ENCODE measurements at regions not wholly inside any gene's neighbourhood (a gene's known extent, or its start where the extent isn't known, plus 50 kb on each side); places are given as distances from the start of the nearest gene placed in this dataset.

- Histone ChIP-seq H3K36me3 (ENCODE audit: control insufficient read depth, insufficient read depth, low read length) (no peaks in the 10 kb centered on the region), H3K27ac (ENCODE audit: low read length) (no peak overlapping the region)
- WGBS (ENCODE audit: insufficient coverage, insufficient read length) = no CpG with 5 or more reads among the region's 4 CpGs
Measured at GRCh38 chrX:45363596-45363995, 162.9 kb upstream of the DIPK2B start.

DNA sequence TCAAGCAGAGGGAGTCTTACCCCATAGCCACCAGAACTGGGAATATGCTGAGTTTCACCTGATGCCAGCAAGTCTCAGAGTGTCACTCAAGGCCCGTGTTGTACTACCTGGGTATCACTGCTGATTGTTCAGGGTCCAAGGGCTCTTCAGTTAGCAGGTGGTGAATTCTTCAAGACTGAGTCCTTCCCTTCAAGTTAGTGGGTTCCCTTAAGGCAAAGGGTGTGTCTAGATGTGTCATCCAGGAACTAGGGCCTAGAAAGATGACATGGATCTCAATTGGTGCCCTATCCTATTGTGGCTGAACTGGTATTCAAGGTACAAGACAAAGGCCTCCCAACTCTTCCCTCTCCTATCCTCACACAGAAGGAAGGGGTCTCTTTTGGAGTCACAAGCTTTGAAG, 159.9 kb upstream of the DIPK2B start:
- H3K27ac ChIP-seq (ENCODE audit: low read length) = no peak overlapping the region
- no peak for DNase-seq (ENCODE audit: low read depth, low spot score)
- no peak overlapping the region for H3K4me3 ChIP-seq (ENCODE audit: low read length)
- no CpG with 5 or more reads among the region's 1 CpG for WGBS (ENCODE audit: insufficient coverage, insufficient read length)
- no peaks in the 10 kb centered on the region for H3K9me3 ChIP-seq (ENCODE audit: control insufficient read depth, insufficient read depth, low read length)
- no peaks in the 10 kb centered on the region for H3K27me3 ChIP-seq (ENCODE audit: control insufficient read depth, insufficient read depth, low read length)
- H3K4me1 ChIP-seq (ENCODE audit: control insufficient read depth, insufficient read depth, low read length) = no peaks in the 10 kb centered on the region
- no peaks in the 10 kb centered on the region for H3K36me3 ChIP-seq (ENCODE audit: control insufficient read depth, insufficient read depth, low read length)

More at GRCh38 chrX:45363596-45363995, 162.9 kb upstream of the DIPK2B start:
- no peak overlapping the region for H3K4me3 ChIP-seq (ENCODE audit: low read length)
- H3K27me3 ChIP-seq (ENCODE audit: control insufficient read depth, insufficient read depth, low read length) = no peaks in the 10 kb centered on the region
- H3K4me1 ChIP-seq (ENCODE audit: control insufficient read depth, insufficient read depth, low read length) = no peaks in the 10 kb centered on the region
- H3K9me3 ChIP-seq (ENCODE audit: control insufficient read depth, insufficient read depth, low read length) = no peaks in the 10 kb centered on the region; the same call in 1 of the 2 replicates
- no peak for DNase-seq (ENCODE audit: low read depth, low spot score)

DNA sequence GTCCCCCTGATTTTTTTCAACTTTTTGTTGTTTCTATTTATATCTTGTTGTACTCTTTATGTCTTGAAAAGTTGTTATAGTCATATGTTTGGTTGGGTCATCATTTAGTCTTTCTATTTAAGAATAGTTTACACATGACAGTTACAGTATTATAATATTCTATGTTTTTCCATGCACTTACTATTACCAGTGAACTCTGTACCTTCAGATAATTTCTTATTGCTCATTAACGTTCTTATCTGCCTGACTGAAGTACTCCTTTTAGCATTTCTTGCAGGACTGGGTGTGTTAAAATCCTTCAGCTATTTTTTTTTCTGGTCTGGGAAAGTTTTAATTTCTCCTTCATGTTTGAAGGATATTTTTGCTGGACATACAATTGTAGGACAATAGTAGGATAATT, 157.7 kb upstream of the DIPK2B start:
- DNase-seq (ENCODE audit: low read depth, low spot score) = no peak
- whole genome bisulfite sequencing (ENCODE audit: insufficient coverage, insufficient read length) = no CpG with 5 or more reads among the region's 1 CpG
- no peak overlapping the region for H3K27ac ChIP-seq (ENCODE audit: low read length)
- H3K4me3 ChIP-seq (ENCODE audit: low read length) = no peak overlapping the region
- H3K9me3 ChIP-seq (ENCODE audit: control insufficient read depth, insufficient read depth, low read length) = no peaks in the 10 kb centered on the region
- no peaks in the 10 kb centered on the region for H3K27me3 ChIP-seq (ENCODE audit: control insufficient read depth, insufficient read depth, low read length)
- no peaks in the 10 kb centered on the region for H3K36me3 ChIP-seq (ENCODE audit: control insufficient read depth, insufficient read depth, low read length)
- H3K4me1 ChIP-seq (ENCODE audit: control insufficient read depth, insufficient read depth, low read length) = no peaks in the 10 kb centered on the region

DNA sequence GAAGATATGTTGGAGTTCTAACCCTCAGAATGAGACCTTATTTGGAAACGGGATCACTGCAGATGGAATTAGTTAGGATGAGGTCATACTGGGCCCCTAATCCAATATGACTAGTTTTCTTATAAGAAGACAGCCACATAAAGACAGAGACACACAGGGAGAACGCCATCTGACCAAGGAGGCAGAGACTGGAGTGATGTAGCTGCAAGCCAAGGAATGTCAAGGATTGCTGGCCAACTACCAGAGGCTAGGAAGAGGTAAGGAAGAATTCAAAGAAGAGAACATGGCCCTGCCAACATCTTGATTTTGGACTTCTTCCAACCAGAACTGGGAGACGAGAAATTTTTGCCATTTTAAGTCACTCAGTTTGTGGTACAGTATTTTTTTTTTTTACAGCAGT, 152.8 kb upstream of the DIPK2B start:
- no peaks in the 10 kb centered on the region for H3K9me3 ChIP-seq (ENCODE audit: control insufficient read depth, insufficient read depth, low read length)
- no peak overlapping the region for H3K27ac ChIP-seq (ENCODE audit: low read length)
- no peak for DNase-seq (ENCODE audit: low read depth, low spot score)
- no CpG with 5 or more reads among the region's 3 CpGs for WGBS (ENCODE audit: insufficient coverage, insufficient read length)
- H3K27me3 ChIP-seq (ENCODE audit: control insufficient read depth, insufficient read depth, low read length) = no peaks in the 10 kb centered on the region
- H3K4me1 ChIP-seq (ENCODE audit: control insufficient read depth, insufficient read depth, low read length) = no peaks in the 10 kb centered on the region
- no peak overlapping the region for H3K4me3 ChIP-seq (ENCODE audit: low read length)
- H3K36me3 ChIP-seq (ENCODE audit: control insufficient read depth, insufficient read depth, low read length) = no peaks in the 10 kb centered on the region

DNA sequence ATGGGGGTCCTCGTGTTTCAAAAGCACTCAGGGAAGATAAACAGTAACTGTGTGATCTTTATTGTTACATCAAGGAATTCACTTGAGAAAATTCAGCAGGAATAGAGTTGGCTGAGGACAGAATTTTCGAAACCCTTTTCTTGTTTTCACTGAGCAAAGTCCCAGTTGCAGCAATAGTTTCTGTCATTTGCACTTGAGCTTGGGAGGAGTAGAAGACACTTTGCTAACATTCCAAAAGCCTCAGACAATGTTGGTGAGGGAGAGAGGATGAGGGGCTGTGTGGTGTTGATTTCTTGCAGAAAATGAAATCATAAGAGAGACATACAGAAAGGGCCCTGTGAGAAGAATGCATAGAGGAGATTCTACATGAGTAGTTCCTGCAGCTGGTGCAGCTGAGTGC, 151.9 kb upstream of the DIPK2B start:
- no peaks in the 10 kb centered on the region for H3K36me3 ChIP-seq (ENCODE audit: control insufficient read depth, insufficient read depth, low read length)
- WGBS (ENCODE audit: insufficient coverage, insufficient read length) = no CpG with 5 or more reads among the region's 2 CpGs
- DNase-seq (ENCODE audit: low read depth, low spot score) = no peak
- no peak overlapping the region for H3K27ac ChIP-seq (ENCODE audit: low read length)
- no peak overlapping the region for H3K4me3 ChIP-seq (ENCODE audit: low read length)
- no peaks in the 10 kb centered on the region for H3K27me3 ChIP-seq (ENCODE audit: control insufficient read depth, insufficient read depth, low read length)
- H3K4me1 ChIP-seq (ENCODE audit: control insufficient read depth, insufficient read depth, low read length) = no peaks in the 10 kb centered on the region
- H3K9me3 ChIP-seq (ENCODE audit: control insufficient read depth, insufficient read depth, low read length) = no peaks in the 10 kb centered on the region

DNA sequence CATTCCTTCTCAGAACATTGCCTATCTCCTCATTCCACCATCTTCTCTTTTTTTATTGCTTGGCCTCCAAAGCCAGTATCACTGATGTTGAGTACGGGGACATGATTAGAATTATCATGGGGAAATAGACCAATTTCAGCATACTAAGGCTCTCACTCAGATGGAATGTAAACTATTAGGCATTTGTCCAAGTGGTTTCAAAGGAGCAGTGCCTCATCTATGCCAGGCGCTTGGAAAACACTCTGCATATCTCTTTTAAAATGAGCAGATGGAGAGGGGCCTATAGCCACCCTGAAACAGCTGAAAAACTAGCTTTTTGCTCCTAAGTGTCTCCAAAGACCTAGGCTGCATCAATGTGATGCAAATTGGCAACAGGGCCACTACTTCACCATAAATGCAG, 150.8 kb upstream of the DIPK2B start:
- Histone ChIP-seq H3K27me3 (ENCODE audit: control insufficient read depth, insufficient read depth, low read length) (no peaks in the 10 kb centered on the region), H3K4me3 (ENCODE audit: low read length) (no peak overlapping the region), H3K4me1 (ENCODE audit: control insufficient read depth, insufficient read depth, low read length) (no peaks in the 10 kb centered on the region), H3K36me3 (ENCODE audit: control insufficient read depth, insufficient read depth, low read length) (no peaks in the 10 kb centered on the region), H3K9me3 (ENCODE audit: control insufficient read depth, insufficient read depth, low read length) (no peaks in the 10 kb centered on the region), H3K27ac (ENCODE audit: low read length) (no peak overlapping the region)
- no CpG with 5 or more reads among the region's 2 CpGs for WGBS (ENCODE audit: insufficient coverage, insufficient read length)
- DNase-seq (ENCODE audit: low read depth, low spot score) = no peak

DNA sequence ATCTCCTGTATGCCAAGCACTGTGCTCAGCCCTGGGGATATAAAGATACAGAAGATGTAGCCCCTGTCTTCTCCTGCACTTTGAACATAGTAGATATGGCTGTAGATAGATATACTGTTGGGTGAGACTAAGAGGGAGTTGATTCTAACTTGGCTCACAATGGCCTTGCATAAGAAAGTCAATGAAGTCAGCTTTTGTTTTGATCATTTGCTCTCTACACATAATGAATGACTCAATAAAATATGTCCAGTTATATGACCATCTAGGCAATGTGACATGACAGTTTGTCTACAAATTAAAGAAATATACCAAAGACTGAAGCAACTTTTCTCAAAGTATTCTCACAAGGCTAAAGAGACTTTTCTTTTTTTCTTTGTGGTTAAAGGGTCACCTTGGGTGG, 147.6 kb upstream of the DIPK2B start:
- H3K9me3 ChIP-seq (ENCODE audit: control insufficient read depth, insufficient read depth, low read length) = no peaks in the 10 kb centered on the region
- no peaks in the 10 kb centered on the region for H3K27me3 ChIP-seq (ENCODE audit: control insufficient read depth, insufficient read depth, low read length)
- H3K4me1 ChIP-seq (ENCODE audit: control insufficient read depth, insufficient read depth, low read length) = no peaks in the 10 kb centered on the region
- no peaks in the 10 kb centered on the region for H3K36me3 ChIP-seq (ENCODE audit: control insufficient read depth, insufficient read depth, low read length)
- no peak overlapping the region for H3K4me3 ChIP-seq (ENCODE audit: low read length)
- no peak overlapping the region for H3K27ac ChIP-seq (ENCODE audit: low read length)
- no peak for DNase-seq (ENCODE audit: low read depth, low spot score)

- Histone ChIP-seq H3K9me3 (ENCODE audit: control insufficient read depth, insufficient read depth, low read length) (no peaks in the 10 kb centered on the region), H3K27ac (ENCODE audit: low read length) (no peak overlapping the region), H3K27me3 (ENCODE audit: control insufficient read depth, insufficient read depth, low read length) (no peaks in the 10 kb centered on the region), H3K4me1 (ENCODE audit: control insufficient read depth, insufficient read depth, low read length) (no peaks in the 10 kb centered on the region), H3K36me3 (ENCODE audit: control insufficient read depth, insufficient read depth, low read length) (no peaks in the 10 kb centered on the region), H3K4me3 (ENCODE audit: low read length) (no peak overlapping the region)
- no peak for DNase-seq (ENCODE audit: low read depth, low spot score)
Measured at GRCh38 chrX:45347877-45348276, 147.2 kb upstream of the DIPK2B start.

GRCh38 chrX:45344594-45344993, 143.9 kb upstream of the DIPK2B start:
- Histone ChIP-seq H3K4me1 (ENCODE audit: control insufficient read depth, insufficient read depth, low read length) (no peaks in the 10 kb centered on the region), H3K27me3 (ENCODE audit: control insufficient read depth, insufficient read depth, low read length) (no peaks in the 10 kb centered on the region), H3K36me3 (ENCODE audit: control insufficient read depth, insufficient read depth, low read length) (no peaks in the 10 kb centered on the region), H3K27ac (ENCODE audit: low read length) (no peak overlapping the region), H3K9me3 (ENCODE audit: control insufficient read depth, insufficient read depth, low read length) (no peaks in the 10 kb centered on the region), H3K4me3 (ENCODE audit: low read length) (no peak overlapping the region)
- no CpG with 5 or more reads among the region's 2 CpGs for WGBS (ENCODE audit: insufficient coverage, insufficient read length)
- DNase-seq (ENCODE audit: low read depth, low spot score) = no peak

DNA sequence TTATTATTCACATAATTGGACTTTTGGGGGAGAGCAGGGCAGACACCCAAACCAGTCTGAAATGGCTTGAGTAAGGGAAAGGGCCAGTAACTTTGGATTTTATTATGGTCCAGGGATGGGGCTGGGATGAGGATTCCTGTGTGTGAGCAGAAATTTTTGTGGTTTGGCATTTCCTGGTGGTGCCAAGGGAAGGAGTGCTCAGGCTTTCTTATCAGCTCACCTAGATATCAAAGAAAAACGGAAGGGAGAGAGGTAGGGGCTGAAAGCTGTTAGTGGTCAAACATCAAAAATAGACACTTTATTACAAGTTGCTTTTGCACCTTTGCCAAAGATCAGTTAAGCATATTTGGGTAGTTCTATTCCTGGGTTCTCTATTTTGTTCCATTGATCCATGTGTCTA, 128.5 kb upstream of the DIPK2B start:
- Histone ChIP-seq H3K27ac (ENCODE audit: low read length) (no peak overlapping the region), H3K4me1 (ENCODE audit: control insufficient read depth, insufficient read depth, low read length) (no peaks in the 10 kb centered on the region), H3K36me3 (ENCODE audit: control insufficient read depth, insufficient read depth, low read length) (no peaks in the 10 kb centered on the region), H3K9me3 (ENCODE audit: control insufficient read depth, insufficient read depth, low read length) (no peaks in the 10 kb centered on the region), H3K27me3 (ENCODE audit: control insufficient read depth, insufficient read depth, low read length) (no peaks in the 10 kb centered on the region), H3K4me3 (ENCODE audit: low read length) (no peak overlapping the region)
- no CpG with 5 or more reads among the region's 1 CpG for WGBS (ENCODE audit: insufficient coverage, insufficient read length)
- no peak for DNase-seq (ENCODE audit: low read depth, low spot score)

- no peaks in the 10 kb centered on the region for H3K27me3 ChIP-seq (ENCODE audit: control insufficient read depth, insufficient read depth, low read length)
- no peak overlapping the region for H3K27ac ChIP-seq (ENCODE audit: low read length)
- no peak overlapping the region for H3K4me3 ChIP-seq (ENCODE audit: low read length)
- DNase-seq (ENCODE audit: low read depth, low spot score) = no peak
- H3K9me3 ChIP-seq (ENCODE audit: control insufficient read depth, insufficient read depth, low read length) = no peaks in the 10 kb centered on the region
- peaks cover 1% of the 10 kb centered on the region; the same call in 1 of the 2 replicates for H3K4me1 ChIP-seq (ENCODE audit: control insufficient read depth, insufficient read depth, low read length)
- no CpG with 5 or more reads among the region's 3 CpGs for WGBS (ENCODE audit: insufficient coverage, insufficient read length)
- H3K36me3 ChIP-seq (ENCODE audit: control insufficient read depth, insufficient read depth, low read length) = no peaks in the 10 kb centered on the region
Measured at GRCh38 chrX:45324941-45325340, 124.3 kb upstream of the DIPK2B start.
